GM23338 (cell line): ENCODE measurements at regions not wholly inside any gene's neighbourhood (a gene's known extent, or its start where the extent isn't known, plus 50 kb on each side); places are given as distances from the start of the nearest gene placed in this dataset.
"Not testable (repeated sequence)": the region's sequence is repeated elsewhere in the genome, so short reads cannot be mapped to it uniquely, and the experiment has no call there.

Experiments used
- ATAC-seq: fragments of 200-7000 bp; cut with Tn5 transposase; 3 replicates; pipeline ENCODE4 v1.9.1; 2020
- DNase-seq: peaks from one replicate; pipeline ENCODE4 v3.0.0-alpha.2; 2015; ENCODE audit warnings: low spot score
- H2AFZ ChIP-seq: fragments of 200-600 bp; sonication (generic); 2 replicates; pipeline ENCODE4 v1.8.0; 2016; ENCODE audit warnings: antibody characterized with exemption, mild to moderate bottlenecking, moderate library complexity
- H3F3A ChIP-seq: fragments of 200-600 bp; sonication (generic); replicated peaks from 2 replicates; pipeline ENCODE4 v1.8.0; 2017; ENCODE audit warnings: antibody characterized with exemption, mixed run types, low read depth
- H3K27ac ChIP-seq: fragments of 200-600 bp; sonication (generic); 2 replicates; pipeline ENCODE4 v1.6.1; 2016; ENCODE audit warnings: low read depth
- H3K27me3 ChIP-seq: fragments of 200-600 bp; sonication (generic); 2 replicates; pipeline ENCODE4 v1.8.0; 2016; ENCODE audit warnings: mild to moderate bottlenecking, mixed run types, moderate library complexity; ENCODE audit not compliant: insufficient read depth
- H3K36me3 ChIP-seq: fragments of 200-600 bp; sonication (generic); 2 replicates; pipeline ENCODE4 v1.8.0; 2016; ENCODE audit warnings: mild to moderate bottlenecking; ENCODE audit not compliant: insufficient read depth
- H3K4me1 ChIP-seq: fragments of 200-600 bp; sonication (generic); 2 replicates; pipeline ENCODE4 v1.8.0; 2016; ENCODE audit warnings: mild to moderate bottlenecking, moderate library complexity; ENCODE audit not compliant: insufficient read depth
- H3K4me2 ChIP-seq: fragments of 200-600 bp; sonication (generic); 2 replicates; pipeline ENCODE4 v1.7.1; 2017; ENCODE audit warnings: mixed run types
- H3K4me3 ChIP-seq: fragments of 200-600 bp; sonication (generic); 2 replicates; pipeline ENCODE4 v1.6.1; 2016; ENCODE audit warnings: mixed run types
- H3K79me2 ChIP-seq: fragments of 200-600 bp; sonication (generic); replicated peaks from 2 replicates; pipeline ENCODE4 v1.8.0; 2017; ENCODE audit warnings: mild to moderate bottlenecking; ENCODE audit not compliant: insufficient read depth
- H3K9me2 ChIP-seq: fragments of 200-600 bp; sonication (generic); 2 replicates; pipeline ENCODE4 v1.8.0; 2017; ENCODE audit not compliant: insufficient read depth
- H4K20me1 ChIP-seq: fragments of 200-600 bp; sonication (generic); replicated peaks from 2 replicates; pipeline ENCODE4 v1.8.0; 2017; ENCODE audit warnings: mild to moderate bottlenecking; ENCODE audit not compliant: insufficient read depth
- H3K27ac Mint-ChIP-seq: 2 replicates; pipeline ENCODE4 v1.8.0; 2020; ENCODE audit warnings: inconsistent platforms, mild to moderate bottlenecking, moderate library complexity, mixed read lengths
- H3K27me3 Mint-ChIP-seq: 3 replicates; pipeline ENCODE4 v1.8.0; 2022; ENCODE audit warnings: low read depth, mild to moderate bottlenecking, moderate library complexity, mixed read lengths, inconsistent platforms; ENCODE audit not compliant: insufficient read depth, poor library complexity
- H3K36me3 Mint-ChIP-seq: 3 replicates; pipeline ENCODE4 v1.8.0; 2021; ENCODE audit warnings: low read depth, mild to moderate bottlenecking, inconsistent platforms, moderate library complexity, mixed read lengths
- H3K4me1 Mint-ChIP-seq: 3 replicates; pipeline ENCODE4 v1.8.0; 2020; ENCODE audit warnings: mild to moderate bottlenecking, inconsistent platforms, mixed read lengths
- H3K4me3 Mint-ChIP-seq: 3 replicates; pipeline ENCODE4 v1.8.0; 2021; ENCODE audit warnings: moderate library complexity, mild to moderate bottlenecking, inconsistent platforms, mixed read lengths
- H3K9me3 Mint-ChIP-seq: 3 replicates; pipeline ENCODE4 v1.8.0; 2020; ENCODE audit warnings: moderate library complexity, mild to moderate bottlenecking, inconsistent platforms, mixed read lengths
- EZH2 ChIP-seq: fragments of 200-600 bp; sonication (generic); IDR thresholded peaks from one replicate; pipeline ENCODE4 v1.8.0; 2017; ENCODE audit warnings: antibody characterized with exemption, mild to moderate bottlenecking, low read depth; ENCODE audit not compliant: unreplicated experiment

DNA sequence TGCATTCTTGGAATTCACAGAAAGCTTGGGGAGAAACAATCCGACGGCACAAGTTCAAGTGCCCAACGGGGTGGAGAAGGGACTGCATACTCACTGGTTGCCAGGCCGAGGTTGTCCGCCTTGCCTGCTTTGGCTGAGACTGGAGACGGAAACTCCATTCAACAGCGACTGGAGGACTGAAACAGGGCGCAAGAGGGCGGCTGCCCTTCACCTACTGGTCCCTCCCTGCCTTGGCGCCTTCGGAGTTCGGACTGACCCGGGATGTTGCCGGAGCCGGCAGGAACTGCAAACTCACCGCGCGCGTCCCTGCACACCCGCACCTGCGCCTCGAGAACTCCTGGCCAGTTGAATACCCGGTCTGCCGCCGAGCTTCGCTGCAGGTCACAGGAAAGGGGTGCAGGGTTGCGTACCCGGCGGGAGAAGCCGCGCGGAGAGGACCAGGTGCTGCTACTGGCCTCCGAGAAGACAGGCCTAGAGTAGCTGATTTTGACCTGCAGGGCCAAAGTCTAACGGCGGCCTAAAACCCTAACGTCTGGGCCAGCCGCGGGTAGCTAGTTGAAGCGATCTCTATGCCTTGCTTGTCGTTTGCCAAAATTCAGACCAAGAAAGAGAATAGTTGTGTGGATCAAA is 132.9 kb downstream of the FAM72B start:
- DNase-seq (peak; percentile 15), ATAC-seq (peak; percentile 72)
- Mint-ChIP-seq H3K27me3 (peaks cover 14% of the 10 kb centered on the region), H3K27ac (0 out of 2 replicates have a peak overlapping the region, but pooled peaks have one; percentile 9), H3K4me3 (peak overlapping the region; percentile 74), H3K4me1 (peaks cover 19% of the 10 kb centered on the region)
- peak overlapping the region; percentile 55 for H3K4me3 ChIP-seq
- H3K9me3 Mint-ChIP-seq, H3F3A ChIP-seq, H3K9me2 ChIP-seq, H3K36me3 ChIP-seq, H3K79me2 ChIP-seq, H4K20me1 ChIP-seq, H2AFZ ChIP-seq, H3K4me1 ChIP-seq, H3K36me3 Mint-ChIP-seq, H3K27ac ChIP-seq: not testable (repeated sequence)
- peaks cover 41% of the 10 kb centered on the region for H3K27me3 ChIP-seq
- H3K4me2 ChIP-seq = peak overlapping the region; percentile 79
- TF ChIP-seq EZH2 = peak; percentile 24

DNA sequence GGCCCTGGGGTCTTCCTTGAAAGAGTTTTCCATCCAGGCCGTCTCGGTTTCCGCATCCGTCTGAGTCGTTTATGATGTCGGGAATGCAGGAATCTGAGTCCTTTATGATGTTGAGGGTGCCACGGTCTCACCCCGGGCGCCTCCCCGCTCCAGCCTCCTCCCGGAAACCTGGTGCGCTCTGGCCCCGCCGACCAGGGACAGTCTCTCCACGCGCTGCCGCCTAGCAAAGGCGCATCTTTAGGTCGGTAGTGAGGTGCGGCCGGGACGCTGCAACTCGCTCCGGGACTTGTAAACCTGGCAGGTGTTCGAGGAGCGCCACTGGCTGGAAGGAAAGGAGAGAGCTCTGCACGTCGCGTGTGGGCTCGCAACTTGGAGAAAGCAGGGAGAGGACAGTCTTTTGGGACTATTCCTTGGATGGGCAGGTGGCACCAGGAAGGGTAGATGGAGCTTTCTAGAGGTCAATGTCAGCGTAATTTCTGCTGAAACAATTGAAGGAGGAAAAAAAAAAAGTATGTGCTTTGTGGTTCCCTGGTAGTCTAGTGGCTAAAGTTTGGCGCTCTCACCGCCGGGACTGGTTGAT is 132.0 kb downstream of the FAM72B start:
- peak overlapping the region; percentile 79 for H3K4me2 ChIP-seq
- H2AFZ ChIP-seq, H3F3A ChIP-seq, H3K9me3 Mint-ChIP-seq, H3K27ac ChIP-seq, H3K4me1 ChIP-seq, H3K27ac Mint-ChIP-seq, H3K36me3 Mint-ChIP-seq, H3K9me2 ChIP-seq, H4K20me1 ChIP-seq, H3K36me3 ChIP-seq, H3K79me2 ChIP-seq: not testable (repeated sequence)
- ATAC-seq (peak; percentile 73), DNase-seq (peak; percentile 46)
- Mint-ChIP-seq H3K4me3 (peak overlapping the region; percentile 73), H3K4me1 (peaks cover 19% of the 10 kb centered on the region), H3K27me3 (peaks cover 14% of the 10 kb centered on the region)
- peaks cover 40% of the 10 kb centered on the region for H3K27me3 ChIP-seq
- H3K4me3 ChIP-seq = peak overlapping the region; percentile 55

DNA sequence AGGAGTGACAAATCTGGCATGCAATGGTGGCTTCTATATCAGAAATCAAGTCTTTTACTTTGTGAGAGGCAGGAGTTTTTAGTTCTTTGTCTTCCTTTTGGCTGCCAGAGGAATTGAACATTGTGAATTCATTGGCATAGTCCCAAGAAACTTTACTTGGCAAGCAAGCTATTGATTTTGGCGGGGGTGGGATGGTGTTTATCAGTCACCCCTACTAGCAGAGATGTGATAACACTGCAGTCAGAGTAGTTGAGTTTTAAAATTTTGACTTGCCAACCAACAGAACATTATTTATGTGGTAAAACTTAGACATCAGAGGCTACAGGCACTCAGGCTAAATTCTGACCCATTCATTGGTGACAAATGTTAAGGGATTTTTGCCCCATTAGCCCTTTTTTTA is 129.2 kb downstream of the FAM72B start:
- H3K36me3 ChIP-seq, H3K27ac Mint-ChIP-seq, H3K4me2 ChIP-seq, H3K79me2 ChIP-seq, H3F3A ChIP-seq, H3K4me1 ChIP-seq, H3K4me3 ChIP-seq, H3K36me3 Mint-ChIP-seq, H3K27ac ChIP-seq, ATAC-seq, H4K20me1 ChIP-seq, DNase-seq, H3K9me2 ChIP-seq, H3K9me3 Mint-ChIP-seq, H2AFZ ChIP-seq, H3K4me3 Mint-ChIP-seq: not testable (repeated sequence)
- peaks cover 32% of the 10 kb centered on the region for H3K27me3 ChIP-seq
- Mint-ChIP-seq H3K27me3 (peaks cover 15% of the 10 kb centered on the region), H3K4me1 (peaks cover 14% of the 10 kb centered on the region)

DNA sequence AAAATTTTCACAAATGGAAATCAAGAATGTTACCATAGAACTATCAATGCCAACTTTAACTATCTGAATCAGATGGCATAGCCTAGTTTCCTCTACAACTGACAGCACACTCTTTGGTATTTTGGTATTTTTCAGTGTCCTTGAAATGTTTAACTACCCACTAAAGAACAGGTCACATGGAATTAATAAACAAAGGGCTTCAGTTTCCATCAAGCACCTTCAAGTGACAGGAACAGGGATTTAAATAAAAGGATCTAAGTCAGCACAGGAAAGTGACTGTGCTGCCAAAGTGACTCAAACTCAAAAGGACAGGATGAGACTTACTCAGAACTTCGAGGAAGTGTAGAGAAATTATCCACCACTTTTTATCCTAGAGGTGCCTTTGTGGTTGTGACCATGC is 117.2 kb downstream of the FAM72B start:
- not testable (repeated sequence) for ATAC-seq, H2AFZ ChIP-seq, H3K4me2 ChIP-seq, H3F3A ChIP-seq, H3K79me2 ChIP-seq, H4K20me1 ChIP-seq, H3K4me1 ChIP-seq, DNase-seq, H3K27ac ChIP-seq, H3K27ac Mint-ChIP-seq, H3K36me3 Mint-ChIP-seq, H3K9me2 ChIP-seq, H3K9me3 Mint-ChIP-seq, H3K27me3 Mint-ChIP-seq, H3K4me3 Mint-ChIP-seq, H3K36me3 ChIP-seq, H3K27me3 ChIP-seq, H3K4me1 Mint-ChIP-seq, H3K4me3 ChIP-seq

DNA sequence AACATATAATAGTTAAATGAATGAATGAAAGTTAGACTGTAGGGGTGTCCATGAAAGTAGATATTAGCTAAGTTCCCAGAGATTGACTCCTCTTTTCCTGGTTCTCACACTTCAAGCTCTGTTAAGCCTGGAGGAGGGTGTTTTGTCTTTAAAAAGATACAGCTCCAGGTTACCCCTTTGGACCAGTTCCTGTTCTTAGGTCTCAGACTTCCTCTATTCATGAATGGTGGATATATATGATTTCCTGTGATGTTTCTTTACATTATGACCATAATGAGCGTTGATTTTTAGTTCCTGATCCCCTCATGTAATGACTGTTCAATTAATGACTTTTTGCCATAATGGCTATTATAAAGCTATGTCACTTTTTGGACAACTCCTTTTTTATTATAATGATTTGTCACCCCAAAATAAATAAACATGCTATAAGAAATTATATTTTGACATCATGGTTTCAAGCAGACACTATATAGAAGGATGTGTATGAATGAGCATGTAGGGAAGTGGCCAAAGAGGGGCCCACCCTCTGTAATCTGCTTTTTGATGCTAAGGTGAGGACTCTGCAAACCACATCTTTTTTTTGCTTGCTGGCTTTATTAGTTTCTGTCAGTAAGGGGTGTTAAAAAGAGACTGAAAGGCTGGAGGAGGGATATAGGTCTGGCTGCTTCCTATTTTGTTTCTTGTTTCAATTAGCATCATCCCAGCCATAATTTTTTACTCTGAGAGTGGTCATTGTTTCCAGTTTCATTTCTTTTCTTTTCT is 115.2 kb downstream of the FAM72B start:
- not testable (repeated sequence) for DNase-seq, H3K27ac Mint-ChIP-seq, H4K20me1 ChIP-seq, H3K9me3 Mint-ChIP-seq, H3F3A ChIP-seq, H3K27me3 Mint-ChIP-seq, ATAC-seq, H3K4me3 ChIP-seq, H3K79me2 ChIP-seq, H2AFZ ChIP-seq, H3K4me2 ChIP-seq, H3K4me3 Mint-ChIP-seq, H3K4me1 ChIP-seq, H3K36me3 ChIP-seq, H3K27me3 ChIP-seq, H3K9me2 ChIP-seq, H3K27ac ChIP-seq, H3K36me3 Mint-ChIP-seq, H3K4me1 Mint-ChIP-seq

DNA sequence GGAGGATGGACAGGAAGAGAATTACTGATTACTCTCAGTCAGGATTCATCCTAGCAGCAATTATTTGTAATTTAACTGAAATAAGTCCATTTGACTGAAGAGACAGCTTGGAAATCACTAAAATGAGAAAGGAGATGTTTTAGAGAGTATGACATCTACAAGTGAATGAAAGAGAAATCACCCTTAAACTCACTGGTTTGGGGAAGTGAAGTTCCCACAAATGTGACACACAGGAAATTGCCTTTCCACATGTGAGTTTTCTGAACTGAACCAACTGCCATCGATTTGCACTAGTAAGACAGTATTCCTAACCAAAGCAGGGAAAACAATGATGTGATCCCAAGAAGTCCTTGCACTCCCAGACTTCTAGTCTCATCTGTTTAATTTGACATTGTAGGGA is 110.3 kb downstream of the FAM72B start:
- not testable (repeated sequence) for H3K36me3 Mint-ChIP-seq, H3K79me2 ChIP-seq, H2AFZ ChIP-seq, H3K4me3 Mint-ChIP-seq, H3K4me2 ChIP-seq, H3K27ac Mint-ChIP-seq, DNase-seq, H3K4me1 Mint-ChIP-seq, H3K4me3 ChIP-seq, ATAC-seq, H3K4me1 ChIP-seq, H4K20me1 ChIP-seq, H3K9me3 Mint-ChIP-seq, H3K36me3 ChIP-seq, H3K9me2 ChIP-seq, H3K27ac ChIP-seq, H3F3A ChIP-seq, H3K27me3 ChIP-seq, H3K27me3 Mint-ChIP-seq
